CD4-positive, alpha-beta T cell (primary cell): ENCODE measurements at regions not wholly inside any gene's neighbourhood (a gene's known extent, or its start where the extent isn't known, plus 50 kb on each side); places are given as distances from the start of the nearest gene placed in this dataset.

Experiments
- ATAC-seq: fragments of 200-7000 bp; cut with Tn5 transposase; one replicate; pipeline ENCODE4 v1.10.0; 2022; ENCODE audit warnings: mild to moderate bottlenecking; ENCODE audit not compliant: poor library complexity
- CTCF ChIA-PET: fragments of 350-600 bp; sonication (Branson Sonifier 250); formaldehyde crosslinking; loops from one replicate; lab custom pipeline; 2021; ENCODE audit warnings: antibody characterized with exemption, inconsistent platforms; lab: Charles Lee
- POLR2A ChIA-PET: fragments of 350-600 bp; sonication (Branson Sonifier 250); formaldehyde crosslinking; loops from one replicate; lab custom pipeline; 2021; ENCODE audit warnings: antibody characterized with exemption, inconsistent platforms; lab: Charles Lee
- DNase-seq, 14 experiments: peaks; one replicate each; pipeline ENCODE4 v3.0.0-alpha.2; 2013 to 2020; ENCODE audit warnings: mixed read lengths in 2 of 14
- H3K27ac ChIP-seq, 2 donors: one replicate each; pipeline versions ENCODE4 v1.5.1 to v1.7.0; 2013; ENCODE audit warnings: low read length in 2 of 2, low read depth in 1 of 2, mild to moderate bottlenecking in 1 of 2
- H3K27me3 ChIP-seq, 2 experiments: 1 replicate in 1 of 2; 2 replicates in 1 of 2; pipeline versions ENCODE4 v1.6.1 to v1.7.0; 2013; ENCODE audit warnings: low read length in 2 of 2, control low read depth in 1 of 2, mild to moderate bottlenecking in 1 of 2, moderate library complexity in 1 of 2; ENCODE audit not compliant: insufficient read depth in 2 of 2, control insufficient read depth in 1 of 2
- H3K36me3 ChIP-seq: one replicate; pipeline ENCODE4 v1.6.1; 2013; ENCODE audit warnings: low read length, control low read depth; ENCODE audit not compliant: insufficient read depth
- H3K4me1 ChIP-seq: one replicate; pipeline ENCODE4 v1.6.1; 2013; ENCODE audit warnings: low read length, control low read depth; ENCODE audit not compliant: insufficient read depth
- H3K4me3 ChIP-seq: one replicate; pipeline ENCODE4 v1.5.1; 2013; ENCODE audit warnings: mild to moderate bottlenecking, low read length, moderate library complexity
- H3K9me3 ChIP-seq, 2 experiments: 1 replicate in 1 of 2; 2 replicates in 1 of 2; pipeline versions ENCODE4 v1.6.1 to v1.7.0; 2013; ENCODE audit warnings: low read length in 2 of 2, mild to moderate bottlenecking in 2 of 2, control low read depth in 1 of 2, moderate library complexity in 1 of 2; ENCODE audit not compliant: control insufficient read depth in 1 of 2, insufficient read depth in 1 of 2
- H3K27ac Mint-ChIP-seq: one replicate; pipeline ENCODE4 v1.8.0; 2020; ENCODE audit warnings: mixed read lengths
- H3K27me3 Mint-ChIP-seq: one replicate; pipeline ENCODE4 v1.8.0; 2021; ENCODE audit warnings: mixed read lengths
- H3K36me3 Mint-ChIP-seq: one replicate; pipeline ENCODE4 v1.8.0; 2021; ENCODE audit warnings: low read depth, mixed read lengths
- H3K4me1 Mint-ChIP-seq: one replicate; pipeline ENCODE4 v1.8.0; 2021; ENCODE audit warnings: low read depth, mixed read lengths
- H3K4me3 Mint-ChIP-seq: one replicate; pipeline ENCODE4 v1.8.0; 2020; ENCODE audit warnings: mild to moderate bottlenecking, mixed read lengths
- H3K9me3 Mint-ChIP-seq: one replicate; pipeline ENCODE4 v1.8.0; 2020; ENCODE audit warnings: mixed read lengths
- CTCF ChIP-seq: fragments of 200-600 bp; IDR thresholded peaks from one replicate; pipeline ENCODE4 v1.8.0; 2022; ENCODE audit warnings: antibody characterized with exemption, mild to moderate bottlenecking
- intact Hi-C, 2 experiments: fragments of 100-400 bp; cut with DNase I in 1 of 2; cut with micrococcal nuclease in 1 of 2; formaldehyde crosslinking; loops; one replicate each; pipeline versions ENCODE4 v1.15.1 to v1.9.0; 2023 to 2025; cut with DNase I, micrococcal nuclease

- no peak overlapping the region for H3K27ac ChIP-seq
- no peak overlapping the region for H3K4me3 ChIP-seq
- H3K9me3 ChIP-seq, result peaks cover 0 to 8% of the 10 kb centered on the region in 2 experiments
- no peaks in the 10 kb centered on the region for H3K4me1 ChIP-seq
- Mint-ChIP-seq H3K4me3 (no peak overlapping the region), H3K27me3 (no peaks in the 10 kb centered on the region), H3K27ac (no peak overlapping the region), H3K9me3 (peaks cover 7% of the 10 kb centered on the region), H3K4me1 (no peaks in the 10 kb centered on the region), H3K36me3 (no peaks in the 10 kb centered on the region)
- no peak for DNase-seq
- intact Hi-C loops, result no loop called here
- POLR2A ChIA-PET, result no interaction called here
- no peaks in the 10 kb centered on the region for H3K36me3 ChIP-seq
- no peak for ATAC-seq
- CTCF ChIA-PET, result no interaction called here
- no peak for TF ChIP-seq CTCF
- H3K27me3 ChIP-seq, result no peaks in the 10 kb centered on the region
Measured at GRCh38 chr10:36564433-36564832, 561.0 kb upstream of the ANKRD30A start.

- Histone ChIP-seq H3K9me3 (peaks cover 0 to under 1% of the 10 kb centered on the region in 2 experiments), H3K4me1 (no peaks in the 10 kb centered on the region), H3K36me3 (no peaks in the 10 kb centered on the region), H3K27ac (no peak overlapping the region), H3K4me3 (no peak overlapping the region), H3K27me3 (no peaks in the 10 kb centered on the region)
- no peak for DNase-seq
- ChIA-PET CTCF (no interaction called here), POLR2A (no interaction called here)
- H3K27ac Mint-ChIP-seq, result no peak overlapping the region
- no peaks in the 10 kb centered on the region for H3K36me3 Mint-ChIP-seq
- no peaks in the 10 kb centered on the region for H3K27me3 Mint-ChIP-seq
- H3K4me3 Mint-ChIP-seq, result no peak overlapping the region
- no peak for TF ChIP-seq CTCF
- ATAC-seq, result no peak
- H3K4me1 Mint-ChIP-seq, result no peaks in the 10 kb centered on the region
- H3K9me3 Mint-ChIP-seq, result peaks cover 2% of the 10 kb centered on the region
- intact Hi-C loops, result no loop called here
Measured at GRCh38 chr10:36559412-36560400, 565.7 kb upstream of the ANKRD30A start.

GRCh38 chr10:36556468-36556867 lies 568.9 kb upstream of the ANKRD30A start:
- Histone ChIP-seq H3K4me1 (no peaks in the 10 kb centered on the region), H3K9me3 (peaks cover 0 to 5% of the 10 kb centered on the region in 2 experiments), H3K27ac (no peak overlapping the region), H3K36me3 (no peaks in the 10 kb centered on the region), H3K27me3 (no peaks in the 10 kb centered on the region), H3K4me3 (no peak overlapping the region)
- H3K4me1 Mint-ChIP-seq, result no peaks in the 10 kb centered on the region
- no peak for TF ChIP-seq CTCF
- H3K27ac Mint-ChIP-seq, result no peak overlapping the region
- H3K36me3 Mint-ChIP-seq, result no peaks in the 10 kb centered on the region
- intact Hi-C loops, result no loop called here
- H3K9me3 Mint-ChIP-seq, result peaks cover 4% of the 10 kb centered on the region
- DNase-seq (no peak), ATAC-seq (no peak)
- ChIA-PET POLR2A (no interaction called here), CTCF (no interaction called here)
- no peaks in the 10 kb centered on the region for H3K27me3 Mint-ChIP-seq
- no peak overlapping the region for H3K4me3 Mint-ChIP-seq
